ENCODE measurements at regions not wholly inside any gene's neighbourhood (a gene's known extent, or its start where the extent isn't known, plus 50 kb on each side); places are given as distances from the start of the nearest gene placed in this dataset.

DNA sequence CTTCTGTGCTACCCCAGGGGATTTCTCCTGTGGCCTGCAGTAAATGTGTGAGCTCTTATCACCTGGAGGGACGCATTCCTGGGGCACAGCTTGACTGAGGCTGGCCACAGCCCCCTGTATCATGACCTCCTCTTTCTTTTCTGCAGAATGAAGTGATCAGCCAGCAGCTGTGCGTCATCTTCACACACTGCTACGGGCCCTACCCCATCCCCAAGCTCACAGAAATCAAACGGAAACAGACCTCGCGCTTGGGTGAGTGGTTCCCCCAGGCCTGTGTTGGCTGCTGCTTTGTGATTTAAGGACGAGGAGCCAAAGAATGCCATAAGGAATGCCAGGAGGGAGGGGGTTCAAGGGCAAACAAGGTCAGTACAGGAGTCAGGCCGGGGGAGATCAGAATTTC, 50.5 kb upstream of the PWP1 start:
- DNase-seq, result no peak
- Histone ChIP-seq H3K4me3 (no peak overlapping the region), H3K9me3 (replicated peaks in 1 of 3) (no peaks in the 10 kb centered on the region), H3K27me3 (no peaks in the 10 kb centered on the region), H3K27ac (no peak overlapping the region), H3K36me3 (replicated peaks in 1 of 2) (no peaks in the 10 kb centered on the region), H3K4me1 (replicated peaks in 1 of 2) (no peaks in the 10 kb centered on the region)
- WGBS, 4 donors, result 75% methylated on average over 8 of the region's 8 CpGs
- intact Hi-C loops (cut with DNase I), result no loop called here
- no peak for TF ChIP-seq POLR2A (IDR thresholded peaks at IDR 0.05)
- TF ChIP-seq, protein P1, sequence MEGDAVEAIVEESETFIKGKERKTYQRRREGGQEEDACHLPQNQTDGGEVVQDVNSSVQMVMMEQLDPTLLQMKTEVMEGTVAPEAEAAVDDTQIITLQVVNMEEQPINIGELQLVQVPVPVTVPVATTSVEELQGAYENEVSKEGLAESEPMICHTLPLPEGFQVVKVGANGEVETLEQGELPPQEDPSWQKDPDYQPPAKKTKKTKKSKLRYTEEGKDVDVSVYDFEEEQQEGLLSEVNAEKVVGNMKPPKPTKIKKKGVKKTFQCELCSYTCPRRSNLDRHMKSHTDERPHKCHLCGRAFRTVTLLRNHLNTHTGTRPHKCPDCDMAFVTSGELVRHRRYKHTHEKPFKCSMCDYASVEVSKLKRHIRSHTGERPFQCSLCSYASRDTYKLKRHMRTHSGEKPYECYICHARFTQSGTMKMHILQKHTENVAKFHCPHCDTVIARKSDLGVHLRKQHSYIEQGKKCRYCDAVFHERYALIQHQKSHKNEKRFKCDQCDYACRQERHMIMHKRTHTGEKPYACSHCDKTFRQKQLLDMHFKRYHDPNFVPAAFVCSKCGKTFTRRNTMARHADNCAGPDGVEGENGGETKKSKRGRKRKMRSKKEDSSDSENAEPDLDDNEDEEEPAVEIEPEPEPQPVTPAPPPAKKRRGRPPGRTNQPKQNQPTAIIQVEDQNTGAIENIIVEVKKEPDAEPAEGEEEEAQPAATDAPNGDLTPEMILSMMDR (IDR thresholded peaks at IDR 0.05), result no peak

Small RNA genes in the stretch of these regions (small RNA-seq; reads per million reads assigned to genes)
- 0 reads per million in 2 donors for gene RF00284
- gene RNA5SP371, result 0 reads per million in 2 donors
